ENCODE measurements at regions not wholly inside any gene's neighbourhood (a gene's known extent, or its start where the extent isn't known, plus 50 kb on each side); places are given as distances from the start of the nearest gene placed in this dataset.

- POLR2A ChIA-PET = no interaction called here
- H3K4me3 ChIP-seq (ENCODE audit: low read depth in 2 of 2, low read length in 1 of 2) = no peak overlapping the region
- WGBS (ENCODE audit: low lambda C conversion rate) = 25% methylated on average over 4 of the region's 4 CpGs
These were observed 53.9 kb upstream of the FICD start for GRCh38 chr12:108461058-108461660.

More at GRCh38 chr12:108461058-108461660, 53.9 kb upstream of the FICD start:
- CTCF ChIA-PET = interaction anchor here (1.0 to 1.4 kb wide), 2 partner anchors 227 to 331 kb away, joined by 3 to 4 read pairs; no protein-coding TSS in a partner anchor
- Histone ChIP-seq H3K4me1 (ENCODE audit: control insufficient read depth in 1 of 2, insufficient read depth in 2 of 2, low read depth in 1 of 2, low read length in 1 of 2) (peaks cover 0 to 9% of the 10 kb centered on the region in 2 experiments; a peak in 2 of 4 replicates), H3K9me3 (no peaks in the 10 kb centered on the region), H3K27me3 (ENCODE audit: insufficient read depth) (no peaks in the 10 kb centered on the region), H3K27ac (ENCODE audit: low read depth in 2 of 2, low read length in 1 of 2) (no peak overlapping the region), H3K79me2 (ENCODE audit: insufficient read depth) (no peaks in the 10 kb centered on the region), H3K9me2 (no peaks in the 10 kb centered on the region), H3K4me2 (no peak overlapping the region), H3F3A (replicated peaks; ENCODE audit: insufficient read depth) (no peaks in the 10 kb centered on the region), H2AFZ (ENCODE audit: low read depth) (no peak overlapping the region), H4K20me1 (ENCODE audit: insufficient read depth) (no peaks in the 10 kb centered on the region), H3K9ac (no peak overlapping the region), H3K36me3 (replicated peaks in 1 of 2; ENCODE audit: control insufficient read depth in 1 of 2, insufficient read depth in 2 of 2, low read length in 1 of 2) (no peaks in the 10 kb centered on the region)
- no peak for TF ChIP-seq GABPA (IDR thresholded peaks at IDR 0.05; ENCODE audit: low read depth)
- TF ChIP-seq PBX3 (IDR thresholded peaks at IDR 0.05) = no peak
- TF ChIP-seq RFX5 (IDR thresholded peaks at IDR 0.05; ENCODE audit: low read length) = no peak
- no peak for TF ChIP-seq REST (IDR thresholded peaks at IDR 0.05; ENCODE audit: low read depth, low read length)
- no peak for TF ChIP-seq ZBTB33 (IDR thresholded peaks at IDR 0.05; ENCODE audit: borderline replicate concordance, low read depth)
- TF ChIP-seq TAF1 (IDR thresholded peaks at IDR 0.05; ENCODE audit: borderline replicate concordance, low read depth, low read length) = no peak
- no peak for TF ChIP-seq JUND (IDR thresholded peaks at IDR 0.05)
- no peak for TF ChIP-seq EP300 (IDR thresholded peaks at IDR 0.05; ENCODE audit: borderline replicate concordance in 1 of 2, low read depth in 1 of 2, low read length in 1 of 2)
- no peak for TF ChIP-seq FOXJ3 (CRISPR knock-in tag; IDR thresholded peaks at IDR 0.05)
- TF ChIP-seq NFIC (IDR thresholded peaks at IDR 0.05; ENCODE audit: borderline replicate concordance) = no peak
- no peak for TF ChIP-seq YY1 (IDR thresholded peaks at IDR 0.05; ENCODE audit: low read depth)
- no peak for TF ChIP-seq TCF12 (IDR thresholded peaks at IDR 0.05)
- TF ChIP-seq MXI1 (IDR thresholded peaks at IDR 0.05; ENCODE audit: low read depth, low read length) = no peak
- TF ChIP-seq NRF1 (IDR thresholded peaks at IDR 0.05; ENCODE audit: low read depth, low read length) = no peak
- no peak for TF ChIP-seq CTCF (IDR thresholded peaks at IDR 0.05)
- TF ChIP-seq FOXM1 (IDR thresholded peaks at IDR 0.05; ENCODE audit: low read depth) = no peak
- no peak for TF ChIP-seq USF1 (IDR thresholded peaks at IDR 0.05; ENCODE audit: borderline replicate concordance, low read depth)
- DNase-seq = no peak

Data from SK-N-SH (cell line).